Keratinocyte (primary cell): ENCODE measurements at regions not wholly inside any gene's neighbourhood (a gene's known extent, or its start where the extent isn't known, plus 50 kb on each side); places are given as distances from the start of the nearest gene placed in this dataset.
A peak's percentile ranks its signal among the peaks of the same experiment; 100 is the strongest.

Source experiments
- DNase-seq: peaks from one replicate; pipeline ENCODE4 v3.0.0-alpha.2; 2011; ENCODE audit warnings: low read depth, missing footprints, low spot score
- FAIRE-seq: peaks from 2 replicates; lab custom pipeline; 2011; peaks lifted over from hg19 to GRCh38; lab: Jason Lieb, UNC
- H2AFZ ChIP-seq: 2 replicates; pipeline ENCODE4 v1.6.0; 2012; ENCODE audit warnings: low read length, control low read depth, inconsistent platforms; ENCODE audit not compliant: control insufficient read depth
- H3K27ac ChIP-seq: 2 replicates; pipeline ENCODE4 v1.5.1; 2011; ENCODE audit warnings: low read length; ENCODE audit not compliant: control insufficient read depth, insufficient read depth
- H3K27me3 ChIP-seq: 3 replicates; pipeline ENCODE4 v1.6.0; 2011; ENCODE audit warnings: low read length; ENCODE audit not compliant: control insufficient read depth, insufficient read depth; ENCODE audit errors: extremely low read depth
- H3K36me3 ChIP-seq, 2 experiments: 2 replicates in 1 of 2; 3 replicates in 1 of 2; pipeline ENCODE4 v1.5.1; 2011; ENCODE audit warnings: low read length in 2 of 2, mild to moderate bottlenecking in 1 of 2; ENCODE audit not compliant: control insufficient read depth in 2 of 2, insufficient read depth in 2 of 2; ENCODE audit errors: extremely low read depth in 1 of 2
- H3K4me1 ChIP-seq: 3 replicates; pipeline ENCODE4 v1.5.1; 2011; ENCODE audit warnings: low read length; ENCODE audit not compliant: control insufficient read depth, insufficient read depth; ENCODE audit errors: extremely low read depth
- H3K4me2 ChIP-seq: 3 replicates; pipeline ENCODE4 v1.6.0; 2011; ENCODE audit warnings: low read depth, low read length; ENCODE audit not compliant: control insufficient read depth, insufficient read depth; ENCODE audit errors: extremely low read depth
- H3K4me3 ChIP-seq, 3 experiments: fragments of 200-600 bp in 1 of 3; sonication (generic) in 1 of 3; 2 replicates in 2 of 3; 3 replicates in 1 of 3; pipeline ENCODE4 v1.5.1; 2011 to 2016; ENCODE audit warnings: low read length in 3 of 3, mild to moderate bottlenecking in 3 of 3, control low read depth in 2 of 3, inconsistent platforms in 1 of 3, low read depth in 1 of 3, mixed read lengths in 1 of 3, mixed run types in 1 of 3, moderate library complexity in 1 of 3; ENCODE audit not compliant: control insufficient read depth in 2 of 3, insufficient read depth in 2 of 3; ENCODE audit errors: extremely low read depth in 1 of 3
- H3K79me2 ChIP-seq: 2 replicates; pipeline ENCODE4 v1.6.0; 2012; ENCODE audit warnings: low read length; ENCODE audit not compliant: control insufficient read depth, insufficient read depth
- H3K9ac ChIP-seq: 3 replicates; pipeline ENCODE4 v1.6.0; 2011; ENCODE audit warnings: low read length; ENCODE audit not compliant: control insufficient read depth, insufficient read depth; ENCODE audit errors: extremely low read depth
- H3K9me1 ChIP-seq: 3 replicates; pipeline ENCODE4 v1.6.0; 2011; ENCODE audit warnings: low read length; ENCODE audit not compliant: control insufficient read depth, insufficient read depth; ENCODE audit errors: extremely low read depth
- H3K9me3 ChIP-seq: 2 replicates; pipeline ENCODE4 v1.5.1; 2012; ENCODE audit warnings: low read depth, low read length; ENCODE audit not compliant: control insufficient read depth
- H4K20me1 ChIP-seq: 3 replicates; pipeline ENCODE4 v1.6.0; 2011; ENCODE audit warnings: low read length; ENCODE audit not compliant: control insufficient read depth, insufficient read depth; ENCODE audit errors: extremely low read depth
- EZH2 ChIP-seq: IDR thresholded peaks from one replicate; pipeline ENCODE4 v1.6.1; 2012; ENCODE audit warnings: inconsistent platforms, mild to moderate bottlenecking, low read length, moderate library complexity
- dilution Hi-C: fragments of 300-500 bp; cut with MboI; formaldehyde crosslinking; loops from one replicate; pipeline ENCODE4 v1.7.0; 2020; ENCODE audit warnings: low sequenced_read_pairs; ENCODE audit not compliant: extremely low pct_ligation_motif_present
- TF ChIP-seq, protein P1 (sequence below), 3 experiments: IDR thresholded peaks in 1 of 3; conservative IDR thresholded peaks in 1 of 3; optimal IDR thresholded peaks in 1 of 3; 2 replicates in 2 of 3; 3 replicates in 1 of 3; pipeline versions ENCODE3 to v1.5.1; 2011; ENCODE audit warnings: low read length in 3 of 3, mild to moderate bottlenecking in 3 of 3, moderate library complexity in 2 of 3, control low read depth in 1 of 3, inconsistent platforms in 1 of 3; ENCODE audit not compliant: insufficient read depth in 2 of 3; ENCODE audit errors: extremely low read depth in 1 of 3

DNA sequence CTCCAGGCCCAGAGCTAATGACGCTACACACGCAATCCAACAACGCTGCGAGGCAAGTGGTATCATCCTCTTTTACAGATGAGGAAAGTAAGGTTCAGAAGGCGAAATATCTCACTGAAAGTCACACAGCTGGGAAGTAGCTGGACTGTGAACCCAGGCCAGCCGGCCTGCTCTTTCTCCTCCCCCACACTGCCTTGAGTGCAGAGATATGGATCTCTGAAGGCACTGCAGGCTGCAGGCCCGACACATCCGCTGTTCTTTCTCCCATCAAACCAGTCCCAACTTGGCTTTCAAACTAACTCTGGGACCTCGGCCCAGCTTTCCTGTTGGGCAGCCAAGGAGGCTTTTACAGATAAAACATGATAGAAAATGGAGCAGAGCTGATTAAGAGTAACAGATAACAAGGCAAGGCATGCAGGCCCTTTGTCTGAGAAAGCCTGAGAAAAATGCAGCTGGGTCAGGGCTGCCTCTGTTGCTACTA lies 64.0 kb upstream of the PTPRJ start:
- dilution Hi-C loops, result no loop called here
- no peaks in the 10 kb centered on the region for H4K20me1 ChIP-seq
- H3K9me3 ChIP-seq, result no peaks in the 10 kb centered on the region
- H3K9ac ChIP-seq, result no peak overlapping the region
- H3K9me1 ChIP-seq, result no peaks in the 10 kb centered on the region
- peaks cover 8% of the 10 kb centered on the region for H3K4me1 ChIP-seq
- no peak overlapping the region for H3K27ac ChIP-seq
- no peaks in the 10 kb centered on the region for H3K79me2 ChIP-seq
- no peak for DNase-seq
- no peak for FAIRE-seq
- H2AFZ ChIP-seq, result peak overlapping the region; percentile 81
- H3K36me3 ChIP-seq, result no peaks in the 10 kb centered on the region
- no peaks in the 10 kb centered on the region for H3K27me3 ChIP-seq
- no peak overlapping the region for H3K4me3 ChIP-seq
- TF ChIP-seq, protein P1, sequence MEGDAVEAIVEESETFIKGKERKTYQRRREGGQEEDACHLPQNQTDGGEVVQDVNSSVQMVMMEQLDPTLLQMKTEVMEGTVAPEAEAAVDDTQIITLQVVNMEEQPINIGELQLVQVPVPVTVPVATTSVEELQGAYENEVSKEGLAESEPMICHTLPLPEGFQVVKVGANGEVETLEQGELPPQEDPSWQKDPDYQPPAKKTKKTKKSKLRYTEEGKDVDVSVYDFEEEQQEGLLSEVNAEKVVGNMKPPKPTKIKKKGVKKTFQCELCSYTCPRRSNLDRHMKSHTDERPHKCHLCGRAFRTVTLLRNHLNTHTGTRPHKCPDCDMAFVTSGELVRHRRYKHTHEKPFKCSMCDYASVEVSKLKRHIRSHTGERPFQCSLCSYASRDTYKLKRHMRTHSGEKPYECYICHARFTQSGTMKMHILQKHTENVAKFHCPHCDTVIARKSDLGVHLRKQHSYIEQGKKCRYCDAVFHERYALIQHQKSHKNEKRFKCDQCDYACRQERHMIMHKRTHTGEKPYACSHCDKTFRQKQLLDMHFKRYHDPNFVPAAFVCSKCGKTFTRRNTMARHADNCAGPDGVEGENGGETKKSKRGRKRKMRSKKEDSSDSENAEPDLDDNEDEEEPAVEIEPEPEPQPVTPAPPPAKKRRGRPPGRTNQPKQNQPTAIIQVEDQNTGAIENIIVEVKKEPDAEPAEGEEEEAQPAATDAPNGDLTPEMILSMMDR (optimal IDR thresholded peaks at IDR 0.05 in 1 of 3, IDR thresholded peaks at IDR 0.05 in 1 of 3, conservative IDR thresholded peaks at IDR 0.05 in 1 of 3; ENCODE audit: extremely low read depth in 1 of 3, insufficient read depth in 2 of 3, low read length in 3 of 3), result no peak
- no peak for TF ChIP-seq EZH2
- peak overlapping the region; percentile 33 for H3K4me2 ChIP-seq

DNA sequence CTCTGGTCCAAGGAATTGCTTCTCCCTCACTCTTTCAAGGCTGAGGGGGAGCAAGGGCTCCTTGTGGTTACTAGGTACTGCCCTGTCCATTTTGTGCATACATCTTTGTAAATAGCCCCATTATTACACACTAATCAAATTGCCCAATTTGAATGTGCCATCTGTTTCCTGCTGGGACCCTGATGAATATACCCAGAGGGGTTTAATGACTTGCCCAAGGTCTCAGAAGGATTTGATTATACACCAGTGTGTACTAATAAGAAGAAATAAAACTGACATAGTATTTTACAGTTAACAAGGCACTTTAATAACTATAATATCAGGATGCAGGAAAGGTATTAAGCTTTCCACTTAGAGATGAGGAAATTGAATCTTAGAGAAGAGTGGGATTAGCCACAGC lies 64.6 kb upstream of the PTPRJ start:
- Histone ChIP-seq H3K36me3 (no peaks in the 10 kb centered on the region), H3K27ac (no peak overlapping the region), H3K9me3 (no peaks in the 10 kb centered on the region), H3K9me1 (no peaks in the 10 kb centered on the region), H3K4me2 (no peak overlapping the region), H3K9ac (no peak overlapping the region), H2AFZ (no peak overlapping the region), H4K20me1 (no peaks in the 10 kb centered on the region), H3K4me3 (no peak overlapping the region), H3K79me2 (no peaks in the 10 kb centered on the region), H3K4me1 (peaks cover 8% of the 10 kb centered on the region), H3K27me3 (no peaks in the 10 kb centered on the region)
- no peak for TF ChIP-seq EZH2
- TF ChIP-seq, protein P1 (optimal IDR thresholded peaks at IDR 0.05 in 1 of 3, IDR thresholded peaks at IDR 0.05 in 1 of 3, conservative IDR thresholded peaks at IDR 0.05 in 1 of 3; ENCODE audit: extremely low read depth in 1 of 3, insufficient read depth in 2 of 3, low read length in 3 of 3), result no peak
- dilution Hi-C loops, result no loop called here
- no peak for FAIRE-seq
- no peak for DNase-seq
